ENCODE measurements at regions not wholly inside any gene's neighbourhood (a gene's known extent, or its start where the extent isn't known, plus 50 kb on each side); places are given as distances from the start of the nearest gene placed in this dataset.

GRCh38 chr11:112310848-112311247 is 50.2 kb upstream of the PLET1 start:
- DNase-seq: no peak
- in situ Hi-C loops (cut with HindIII; ENCODE audit: low pct_ligation_motif_present, low pct_unique_long_range_greater_than_20kb, low sequenced_read_pairs): no loop called here

GRCh38 chr11:112315057-112315720 is 54.5 kb upstream of the PLET1 start:
- DNase-seq: no peak
- in situ Hi-C loops (cut with HindIII; ENCODE audit: low pct_ligation_motif_present, low pct_unique_long_range_greater_than_20kb, low sequenced_read_pairs): no loop called here

- in situ Hi-C loops (cut with HindIII; ENCODE audit: low pct_ligation_motif_present, low pct_unique_long_range_greater_than_20kb, low sequenced_read_pairs): no loop called here
- DNase-seq: no peak
Observed at GRCh38 chr11:112315861-112316739, 55.4 kb upstream of the PLET1 start.

GRCh38 chr11:112316971-112317370 is 56.3 kb upstream of the PLET1 start:
- in situ Hi-C loops (cut with HindIII; ENCODE audit: low pct_ligation_motif_present, low pct_unique_long_range_greater_than_20kb, low sequenced_read_pairs): no loop called here
- no peak for DNase-seq

- DNase-seq: peak; percentile 72
- in situ Hi-C loops (cut with HindIII; ENCODE audit: low pct_ligation_motif_present, low pct_unique_long_range_greater_than_20kb, low sequenced_read_pairs): no loop called here
Observed at GRCh38 chr11:112318184-112318591, 57.5 kb upstream of the PLET1 start.

GRCh38 chr11:112318661-112319060 is 58.0 kb upstream of the PLET1 start:
- in situ Hi-C loops (cut with HindIII; ENCODE audit: low pct_ligation_motif_present, low pct_unique_long_range_greater_than_20kb, low sequenced_read_pairs): no loop called here

GRCh38 chr11:112320668-112321067 is 60.0 kb upstream of the PLET1 start:
- DNase-seq: no peak
- in situ Hi-C loops (cut with HindIII; ENCODE audit: low pct_ligation_motif_present, low pct_unique_long_range_greater_than_20kb, low sequenced_read_pairs): no loop called here

More at GRCh38 chr11:112318661-112319060, 58.0 kb upstream of the PLET1 start:
- no peak for DNase-seq

GRCh38 chr11:112321501-112322172 is 61.0 kb upstream of the PLET1 start:
- DNase-seq: peak; percentile 31
- in situ Hi-C loops (cut with HindIII; ENCODE audit: low pct_ligation_motif_present, low pct_unique_long_range_greater_than_20kb, low sequenced_read_pairs): no loop called here

GRCh38 chr11:112322173-112322790 is 61.6 kb upstream of the PLET1 start:
- DNase-seq: no peak
- in situ Hi-C loops (cut with HindIII; ENCODE audit: low pct_ligation_motif_present, low pct_unique_long_range_greater_than_20kb, low sequenced_read_pairs): no loop called here

GRCh38 chr11:112334381-112334780 is 73.7 kb upstream of the PLET1 start:
- no peak for DNase-seq
- in situ Hi-C loops (cut with HindIII; ENCODE audit: low pct_ligation_motif_present, low pct_unique_long_range_greater_than_20kb, low sequenced_read_pairs): no loop called here

- in situ Hi-C loops (cut with HindIII; ENCODE audit: low pct_ligation_motif_present, low pct_unique_long_range_greater_than_20kb, low sequenced_read_pairs): no loop called here
- DNase-seq: no peak
Observed at GRCh38 chr11:112336356-112336886, 75.8 kb upstream of the PLET1 start.

- no peak for DNase-seq
- in situ Hi-C loops (cut with HindIII; ENCODE audit: low pct_ligation_motif_present, low pct_unique_long_range_greater_than_20kb, low sequenced_read_pairs): no loop called here
Observed at GRCh38 chr11:112339566-112339965, 78.9 kb upstream of the PLET1 start.

- in situ Hi-C loops (cut with HindIII; ENCODE audit: low pct_ligation_motif_present, low pct_unique_long_range_greater_than_20kb, low sequenced_read_pairs): no loop called here
- no peak for DNase-seq
Observed at GRCh38 chr11:112343368-112344039, 82.8 kb upstream of the PLET1 start.

GRCh38 chr11:112344040-112344413 is 83.4 kb upstream of the PLET1 start:
- no peak for DNase-seq
- in situ Hi-C loops (cut with HindIII; ENCODE audit: low pct_ligation_motif_present, low pct_unique_long_range_greater_than_20kb, low sequenced_read_pairs): no loop called here

- in situ Hi-C loops (cut with HindIII; ENCODE audit: low pct_ligation_motif_present, low pct_unique_long_range_greater_than_20kb, low sequenced_read_pairs): no loop called here
- no peak for DNase-seq
Observed at GRCh38 chr11:112345166-112345565, 84.5 kb upstream of the PLET1 start.

GRCh38 chr11:112345706-112346105 is 85.0 kb upstream of the PLET1 start:
- DNase-seq: no peak
- in situ Hi-C loops (cut with HindIII; ENCODE audit: low pct_ligation_motif_present, low pct_unique_long_range_greater_than_20kb, low sequenced_read_pairs): no loop called here

GRCh38 chr11:112346586-112346985 is 85.9 kb upstream of the PLET1 start:
- in situ Hi-C loops (cut with HindIII; ENCODE audit: low pct_ligation_motif_present, low pct_unique_long_range_greater_than_20kb, low sequenced_read_pairs): no loop called here
- DNase-seq: no peak

GRCh38 chr11:112348480-112349029 is 87.9 kb upstream of the PLET1 start:
- in situ Hi-C loops (cut with HindIII; ENCODE audit: low pct_ligation_motif_present, low pct_unique_long_range_greater_than_20kb, low sequenced_read_pairs): no loop called here
- DNase-seq: no peak
